A204.1 (cell line): ENCODE measurements at regions not wholly inside any gene's neighbourhood (a gene's known extent, or its start where the extent isn't known, plus 50 kb on each side); places are given as distances from the start of the nearest gene placed in this dataset.

ENCODE experiments used
- FAIRE-seq: peaks from 2 replicates; lab custom pipeline; 2012; peaks lifted over from hg19 to GRCh38; lab: Jason Lieb, UNC

GRCh38 chr18:55840601-55841170 lies 252.7 kb upstream of the TCF4 start:
- FAIRE-seq = no peak

- FAIRE-seq = no peak
Observed at GRCh38 chr18:55839343-55839742, 251.4 kb upstream of the TCF4 start.

GRCh38 chr18:55838841-55839240 lies 250.8 kb upstream of the TCF4 start:
- FAIRE-seq = no peak

DNA sequence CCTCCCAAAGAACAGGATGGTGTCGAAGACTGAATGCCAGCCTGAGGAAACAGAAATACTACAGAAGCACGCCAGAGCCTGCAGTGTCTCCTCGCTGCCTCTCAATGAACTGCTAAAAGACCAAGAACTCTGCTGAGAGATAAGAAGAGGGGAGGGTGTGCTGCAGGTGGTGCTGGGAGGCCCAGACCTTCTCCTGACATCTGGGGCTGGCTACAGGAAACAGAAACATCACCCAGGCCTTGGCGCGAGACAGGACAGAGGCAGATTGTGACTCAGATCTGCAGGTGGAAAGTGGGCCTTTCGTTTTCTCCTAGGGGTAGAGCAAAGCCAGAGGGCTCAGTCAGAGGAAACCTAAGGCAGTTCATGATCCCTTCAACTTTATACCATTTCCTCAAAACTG lies 250.3 kb upstream of the TCF4 start:
- FAIRE-seq = no peak

GRCh38 chr18:55833543-55833942 lies 245.6 kb upstream of the TCF4 start:
- no peak for FAIRE-seq

DNA sequence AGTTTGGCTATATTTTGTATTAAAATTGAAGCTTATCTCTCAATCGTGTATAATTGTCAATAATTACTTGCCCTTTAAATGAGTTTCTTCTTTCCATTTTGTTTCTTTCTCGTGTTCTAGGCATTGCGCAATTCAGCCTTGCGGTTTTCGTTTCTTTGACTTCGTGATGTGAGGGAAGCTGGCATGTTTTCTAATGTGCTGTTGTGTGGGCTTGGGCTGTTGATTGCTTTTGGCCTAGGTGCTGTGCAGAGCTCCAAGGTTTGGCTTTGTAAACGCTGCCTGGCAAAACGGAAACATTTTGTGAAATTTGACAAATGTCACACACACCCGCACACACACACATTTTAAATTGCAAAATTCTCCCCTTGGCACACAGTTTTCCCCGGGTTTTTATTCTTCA lies 242.6 kb upstream of the TCF4 start:
- FAIRE-seq = no peak

DNA sequence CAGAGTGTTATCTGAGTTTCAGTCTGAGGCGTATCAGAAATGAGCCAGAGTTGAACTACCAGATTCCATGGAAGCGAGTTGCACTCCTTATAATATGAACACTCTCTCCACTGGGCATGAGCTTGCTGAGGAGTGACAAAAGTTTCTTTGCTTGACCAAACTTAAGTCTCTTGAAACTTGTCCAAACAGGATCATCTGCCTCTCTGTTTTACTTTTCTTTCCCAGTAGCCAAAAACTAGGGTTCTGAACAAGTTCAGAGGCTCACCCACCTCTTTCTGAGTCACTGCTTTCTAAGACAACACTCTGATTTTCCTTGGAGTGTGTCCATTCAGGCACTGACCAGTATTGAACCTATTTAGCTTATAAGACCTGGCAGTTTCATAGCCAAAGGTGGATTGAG lies 233.2 kb upstream of the TCF4 start:
- FAIRE-seq = no peak

- FAIRE-seq = no peak
Observed at GRCh38 chr18:55819448-55819847, 231.5 kb upstream of the TCF4 start.

- FAIRE-seq = no peak
Observed at GRCh38 chr18:55818284-55818683, 230.3 kb upstream of the TCF4 start.

DNA sequence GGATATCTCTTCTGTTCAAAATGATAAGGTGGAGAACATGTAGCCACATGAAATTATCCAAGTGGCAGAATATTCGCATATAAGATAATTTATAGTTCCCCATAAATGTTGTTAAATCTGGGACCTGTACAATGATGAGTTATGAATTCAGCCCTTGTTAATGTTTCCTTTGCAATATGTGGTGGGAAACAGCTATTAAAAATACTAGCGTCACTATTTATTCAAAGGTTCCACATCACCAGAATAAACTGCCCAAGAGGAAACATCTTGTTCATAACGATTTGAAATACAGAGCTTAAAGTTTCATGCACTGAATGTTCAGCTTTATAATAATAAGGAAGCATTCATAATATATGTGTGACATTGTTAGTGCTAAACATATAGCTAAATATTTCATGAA lies 223.9 kb upstream of the TCF4 start:
- FAIRE-seq = no peak

- FAIRE-seq = no peak
Observed at GRCh38 chr18:55805666-55806065, 217.7 kb upstream of the TCF4 start.

DNA sequence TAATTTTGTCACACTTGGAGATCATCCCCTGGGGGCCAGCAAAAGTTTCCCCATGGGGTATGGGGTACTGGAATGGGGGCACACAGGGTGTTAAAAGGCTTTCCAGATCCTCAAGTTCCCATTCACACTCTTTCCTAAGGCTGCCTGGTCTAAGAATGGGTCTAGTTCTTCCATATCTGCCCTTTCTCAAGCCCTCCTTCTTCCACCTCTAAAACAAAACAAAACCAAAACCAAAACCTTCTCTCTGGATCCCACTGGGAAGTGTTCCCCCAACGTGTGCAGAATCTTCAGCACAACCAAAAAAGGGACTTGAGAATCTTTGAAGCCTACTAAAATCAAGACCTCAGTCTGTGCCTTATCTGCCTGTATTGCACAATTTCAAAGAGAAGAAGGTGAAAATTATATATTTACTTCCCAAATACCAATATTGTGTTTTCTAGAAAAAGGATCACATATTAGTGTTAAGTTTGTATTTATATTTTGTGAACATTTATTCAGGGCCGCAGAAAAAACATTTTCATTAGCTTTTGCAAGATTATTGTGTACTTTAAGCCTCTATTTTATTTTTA lies 207.2 kb upstream of the TCF4 start:
- no peak for FAIRE-seq

DNA sequence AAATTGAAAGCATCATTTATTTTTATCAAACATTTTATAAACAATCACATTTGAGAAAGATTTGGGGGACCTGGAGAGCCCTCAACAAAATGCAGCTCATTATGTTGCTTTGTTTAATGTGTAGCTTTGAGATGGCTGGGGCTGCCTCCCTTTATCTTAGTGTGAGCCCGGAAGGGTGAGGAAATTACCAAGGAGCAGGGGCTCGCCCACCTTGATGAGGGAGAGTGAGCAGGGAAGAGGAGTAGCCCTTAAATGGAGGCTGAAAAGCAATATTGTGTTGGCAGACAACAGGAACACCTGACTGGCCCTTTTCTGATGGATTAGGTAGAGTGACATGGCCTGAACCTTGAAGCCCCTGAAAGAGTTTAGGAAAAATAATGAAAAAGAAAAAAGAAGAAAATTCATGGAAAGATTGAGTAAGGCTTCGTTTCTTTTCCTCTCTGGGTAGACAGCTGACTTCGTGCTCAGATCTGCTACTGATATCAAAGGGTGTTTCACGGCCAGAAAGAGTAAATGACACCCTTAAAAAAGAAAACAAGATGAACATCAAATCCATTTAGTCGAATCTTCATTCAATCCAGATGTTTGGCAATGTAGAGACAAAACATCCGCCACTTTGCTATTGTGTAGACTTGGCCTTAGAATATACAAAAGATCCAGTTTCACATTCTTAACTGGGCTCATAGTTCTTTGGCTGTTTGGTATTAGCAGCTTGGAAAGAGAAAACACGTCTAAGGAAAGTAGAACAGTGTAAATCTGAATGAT lies 206.5 kb upstream of the TCF4 start:
- no peak for FAIRE-seq

DNA sequence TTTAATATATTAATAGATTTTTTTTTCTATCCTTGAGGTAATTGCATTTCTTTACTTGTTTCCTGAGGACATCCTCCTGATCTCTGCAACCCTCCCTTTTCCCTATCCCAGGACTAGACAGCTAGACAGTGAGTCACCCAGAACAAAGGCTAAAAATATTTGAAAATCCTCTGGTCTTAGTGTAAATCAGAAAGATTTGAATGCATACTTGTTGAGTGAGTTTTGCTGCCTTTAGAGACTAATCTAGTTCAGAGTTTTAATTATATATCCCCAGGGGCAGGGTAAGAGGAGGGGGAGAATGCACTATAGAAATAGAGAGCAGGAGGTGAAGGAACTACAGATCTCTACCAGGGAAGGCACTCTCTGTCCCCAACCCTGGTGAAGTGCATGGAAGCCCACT lies 202.3 kb upstream of the TCF4 start:
- FAIRE-seq = no peak

DNA sequence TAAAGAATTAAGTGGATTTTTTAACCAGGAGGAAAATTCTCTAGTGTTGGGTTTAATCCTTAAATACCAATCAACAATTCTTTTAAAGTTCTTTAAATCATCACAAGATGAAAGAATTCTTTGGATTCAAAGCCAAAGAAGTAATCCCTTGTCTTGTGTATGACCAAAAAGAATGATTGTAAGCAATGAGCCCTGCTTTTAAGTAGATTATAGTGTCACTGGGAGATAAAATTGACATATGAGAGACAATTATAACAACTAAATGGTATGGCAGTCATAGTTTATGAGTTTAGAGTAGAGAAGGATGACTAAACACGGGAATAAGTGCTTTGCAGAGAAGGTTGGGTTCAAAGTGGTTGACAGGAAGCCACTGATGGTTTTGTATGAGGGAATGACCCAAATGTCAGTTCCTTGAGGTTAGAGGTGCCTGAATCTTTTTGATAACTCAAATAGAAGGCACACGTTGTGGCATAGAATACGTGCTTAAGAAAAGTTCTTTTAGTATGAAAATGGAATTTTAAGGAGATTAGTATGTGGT lies 199.6 kb upstream of the TCF4 start:
- no peak for FAIRE-seq

- FAIRE-seq = no peak
Observed at GRCh38 chr18:55786651-55787272, 198.8 kb upstream of the TCF4 start.

DNA sequence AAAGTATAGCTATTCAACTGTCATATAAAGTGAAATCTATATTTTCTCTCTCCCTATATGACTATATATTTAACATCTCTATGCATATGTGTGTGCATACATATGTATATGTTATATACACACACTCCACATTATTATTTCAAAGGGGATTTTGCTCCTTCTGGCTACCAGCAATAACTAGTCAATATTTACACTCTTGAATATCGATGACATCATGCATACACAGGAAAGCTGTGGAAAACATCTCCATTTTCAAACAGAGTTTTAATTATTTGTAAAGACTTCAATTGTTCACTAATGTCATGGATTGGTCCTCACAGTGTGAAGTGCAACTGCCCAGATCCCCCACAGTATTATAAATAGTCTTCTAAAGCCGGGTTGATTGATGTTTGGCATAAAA lies 195.9 kb upstream of the TCF4 start:
- FAIRE-seq = no peak

- FAIRE-seq = no peak
Observed at GRCh38 chr18:55781481-55781957, 193.5 kb upstream of the TCF4 start.

DNA sequence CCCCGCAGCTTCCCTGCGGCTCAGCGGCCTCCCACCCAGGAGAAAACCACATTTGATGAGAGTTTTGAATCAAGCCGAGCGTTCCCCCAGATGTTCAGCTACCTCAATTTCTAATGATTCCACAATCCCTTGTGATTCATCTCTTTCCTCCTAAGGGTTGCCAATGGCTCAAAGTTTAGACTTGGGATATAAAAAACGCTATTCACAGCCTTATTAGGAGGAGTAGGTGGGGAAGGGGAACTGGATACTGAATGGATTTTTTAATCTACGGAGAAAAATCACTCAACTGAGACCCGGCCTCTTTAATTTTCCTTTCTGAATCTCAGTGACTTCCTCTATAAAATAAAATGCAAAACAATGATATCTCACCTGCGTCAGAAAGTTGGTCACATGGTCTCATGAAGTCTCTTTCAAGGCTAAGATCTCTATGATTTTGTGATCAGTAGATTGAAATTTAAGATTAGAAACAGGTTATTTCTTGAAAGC lies 192.6 kb upstream of the TCF4 start:
- no peak for FAIRE-seq

GRCh38 chr18:55779691-55780585 lies 191.9 kb upstream of the TCF4 start:
- FAIRE-seq = no peak

DNA sequence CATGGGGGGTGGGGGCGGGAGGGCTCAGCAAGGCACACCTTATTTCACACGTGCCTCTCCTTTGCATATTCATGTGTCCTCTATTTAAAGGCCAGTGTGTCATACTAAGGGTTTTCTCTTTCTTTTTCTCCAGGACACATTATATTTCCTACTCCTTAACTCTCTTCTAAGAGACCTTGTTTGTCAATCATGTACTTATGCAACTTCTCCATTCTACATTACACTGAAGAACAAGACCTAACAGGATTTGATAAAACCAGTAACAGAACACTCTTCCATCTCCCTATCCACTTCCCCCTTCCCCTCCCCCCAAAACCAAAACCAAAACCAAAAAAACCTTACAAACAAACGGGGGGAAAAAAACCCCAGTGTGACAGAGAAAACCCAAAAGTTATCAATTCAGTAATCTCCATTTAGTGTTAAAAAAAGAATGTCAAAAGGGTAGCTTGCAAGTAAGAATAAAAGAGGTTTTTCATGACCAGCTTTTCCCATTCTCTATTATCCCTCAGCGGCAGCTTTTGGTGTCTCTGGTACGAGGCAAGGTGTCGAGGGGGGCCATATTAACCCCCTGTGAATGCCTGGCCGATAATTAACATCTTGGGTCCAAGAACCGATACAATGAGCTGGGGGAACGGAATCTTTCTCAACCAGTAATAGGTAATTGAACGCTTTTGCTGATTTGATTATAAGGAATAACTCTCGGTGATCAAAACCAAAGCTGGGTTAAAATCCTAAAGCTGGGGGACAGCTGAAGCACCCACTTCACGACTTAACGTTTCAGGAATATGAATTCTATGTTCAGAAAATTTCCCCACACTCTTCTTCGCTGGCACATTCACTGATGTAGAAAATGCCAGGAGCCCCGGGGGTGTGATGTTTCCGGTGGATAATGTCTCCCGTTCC lies 191.0 kb upstream of the TCF4 start:
- no peak for FAIRE-seq
